BJ (cell line): ENCODE measurements at regions not wholly inside any gene's neighbourhood (a gene's known extent, or its start where the extent isn't known, plus 50 kb on each side); places are given as distances from the start of the nearest gene placed in this dataset.

Experiments
- CTCF ChIA-PET: fragments of 350-600 bp; formaldehyde crosslinking; extraction: SDS; loops from one replicate; lab custom pipeline; 2021; ENCODE audit warnings: antibody characterized with exemption, inconsistent platforms; lab: Yijun Ruan, JAX
- POLR2A ChIA-PET: fragments of 300-600 bp; sonication (Branson Sonifier 250); formaldehyde crosslinking; extraction: SDS; loops from one replicate; lab custom pipeline; 2021; ENCODE audit warnings: antibody characterized with exemption; lab: Charles Lee
- DNase-seq: peaks from one replicate; pipeline ENCODE4 v3.0.0-alpha.2; 2011; ENCODE audit warnings: low read depth
- H3K27me3 ChIP-seq: 2 replicates; pipeline ENCODE4 v1.6.0; 2011; ENCODE audit warnings: low read length; ENCODE audit not compliant: control insufficient read depth, insufficient read depth
- H3K36me3 ChIP-seq: 2 replicates; pipeline ENCODE4 v1.5.1; 2011; ENCODE audit warnings: low read length; ENCODE audit not compliant: control insufficient read depth, insufficient read depth
- H3K4me3 ChIP-seq: 2 replicates; pipeline ENCODE4 v1.5.1; 2011; ENCODE audit warnings: low read depth, mild to moderate bottlenecking, control low read depth, low read length
- CTCF ChIP-seq: IDR thresholded peaks from 2 replicates; pipeline ENCODE4 v1.5.1; 2011; ENCODE audit warnings: low read depth, mild to moderate bottlenecking, control low read depth, inconsistent platforms, low read length, moderate library complexity; ENCODE audit not compliant: insufficient read depth

GRCh38 chr1:113325022-113325421 lies 65.3 kb upstream of the MAGI3 start:
- POLR2A ChIA-PET, result no interaction called here
- H3K36me3 ChIP-seq, result no peaks in the 10 kb centered on the region
- DNase-seq, result no peak
- 0 out of 2 replicates have a peak, but pooled peaks cover 2% of the 10 kb centered on the region for H3K27me3 ChIP-seq
- no peak overlapping the region for H3K4me3 ChIP-seq
- TF ChIP-seq CTCF, result no peak
- CTCF ChIA-PET, result no interaction called here

- no peak for TF ChIP-seq CTCF
- no peak overlapping the region for H3K4me3 ChIP-seq
- ChIA-PET POLR2A (no interaction called here), CTCF (no interaction called here)
- H3K36me3 ChIP-seq, result no peaks in the 10 kb centered on the region
- DNase-seq, result no peak
- H3K27me3 ChIP-seq, result 0 out of 2 replicates have a peak, but pooled peaks cover 2% of the 10 kb centered on the region
Measured at GRCh38 chr1:113326976-113327375, 63.3 kb upstream of the MAGI3 start.

- POLR2A ChIA-PET, result no interaction called here
- Histone ChIP-seq H3K36me3 (no peaks in the 10 kb centered on the region), H3K27me3 (no peaks in the 10 kb centered on the region), H3K4me3 (no peak overlapping the region)
- TF ChIP-seq CTCF, result no peak
- CTCF ChIA-PET, result no interaction called here
- no peak for DNase-seq
Measured at GRCh38 chr1:113333056-113333455, 57.3 kb upstream of the MAGI3 start.

- H3K36me3 ChIP-seq, result no peaks in the 10 kb centered on the region
- ChIA-PET POLR2A (no interaction called here), CTCF (no interaction called here)
- no peak for DNase-seq
- TF ChIP-seq CTCF, result no peak
- no peaks in the 10 kb centered on the region for H3K27me3 ChIP-seq
- no peak overlapping the region for H3K4me3 ChIP-seq
Measured at GRCh38 chr1:113340038-113340437, 50.3 kb upstream of the MAGI3 start.
